GM23338 (cell line): ENCODE measurements at regions not wholly inside any gene's neighbourhood (a gene's known extent, or its start where the extent isn't known, plus 50 kb on each side); places are given as distances from the start of the nearest gene placed in this dataset.

Experiments used
- ATAC-seq: fragments of 200-7000 bp; cut with Tn5 transposase; 3 replicates; pipeline ENCODE4 v1.9.1; 2020
- DNase-seq: peaks from one replicate; pipeline ENCODE4 v3.0.0-alpha.2; 2015; ENCODE audit warnings: low spot score
- H2AFZ ChIP-seq: fragments of 200-600 bp; sonication (generic); 2 replicates; pipeline ENCODE4 v1.8.0; 2016; ENCODE audit warnings: antibody characterized with exemption, mild to moderate bottlenecking, moderate library complexity
- H3F3A ChIP-seq: fragments of 200-600 bp; sonication (generic); replicated peaks from 2 replicates; pipeline ENCODE4 v1.8.0; 2017; ENCODE audit warnings: antibody characterized with exemption, mixed run types, low read depth
- H3K27ac ChIP-seq: fragments of 200-600 bp; sonication (generic); 2 replicates; pipeline ENCODE4 v1.6.1; 2016; ENCODE audit warnings: low read depth
- H3K27me3 ChIP-seq: fragments of 200-600 bp; sonication (generic); 2 replicates; pipeline ENCODE4 v1.8.0; 2016; ENCODE audit warnings: mild to moderate bottlenecking, mixed run types, moderate library complexity; ENCODE audit not compliant: insufficient read depth
- H3K36me3 ChIP-seq: fragments of 200-600 bp; sonication (generic); 2 replicates; pipeline ENCODE4 v1.8.0; 2016; ENCODE audit warnings: mild to moderate bottlenecking; ENCODE audit not compliant: insufficient read depth
- H3K4me1 ChIP-seq: fragments of 200-600 bp; sonication (generic); 2 replicates; pipeline ENCODE4 v1.8.0; 2016; ENCODE audit warnings: mild to moderate bottlenecking, moderate library complexity; ENCODE audit not compliant: insufficient read depth
- H3K4me2 ChIP-seq: fragments of 200-600 bp; sonication (generic); 2 replicates; pipeline ENCODE4 v1.7.1; 2017; ENCODE audit warnings: mixed run types
- H3K4me3 ChIP-seq: fragments of 200-600 bp; sonication (generic); 2 replicates; pipeline ENCODE4 v1.6.1; 2016; ENCODE audit warnings: mixed run types
- H3K79me2 ChIP-seq: fragments of 200-600 bp; sonication (generic); replicated peaks from 2 replicates; pipeline ENCODE4 v1.8.0; 2017; ENCODE audit warnings: mild to moderate bottlenecking; ENCODE audit not compliant: insufficient read depth
- H3K9me2 ChIP-seq: fragments of 200-600 bp; sonication (generic); 2 replicates; pipeline ENCODE4 v1.8.0; 2017; ENCODE audit not compliant: insufficient read depth
- H4K20me1 ChIP-seq: fragments of 200-600 bp; sonication (generic); replicated peaks from 2 replicates; pipeline ENCODE4 v1.8.0; 2017; ENCODE audit warnings: mild to moderate bottlenecking; ENCODE audit not compliant: insufficient read depth
- H3K27ac Mint-ChIP-seq: 2 replicates; pipeline ENCODE4 v1.8.0; 2020; ENCODE audit warnings: inconsistent platforms, mild to moderate bottlenecking, moderate library complexity, mixed read lengths
- H3K27me3 Mint-ChIP-seq: 3 replicates; pipeline ENCODE4 v1.8.0; 2022; ENCODE audit warnings: low read depth, mild to moderate bottlenecking, moderate library complexity, mixed read lengths, inconsistent platforms; ENCODE audit not compliant: insufficient read depth, poor library complexity
- H3K36me3 Mint-ChIP-seq: 3 replicates; pipeline ENCODE4 v1.8.0; 2021; ENCODE audit warnings: low read depth, mild to moderate bottlenecking, inconsistent platforms, moderate library complexity, mixed read lengths
- H3K4me1 Mint-ChIP-seq: 3 replicates; pipeline ENCODE4 v1.8.0; 2020; ENCODE audit warnings: mild to moderate bottlenecking, inconsistent platforms, mixed read lengths
- H3K4me3 Mint-ChIP-seq: 3 replicates; pipeline ENCODE4 v1.8.0; 2021; ENCODE audit warnings: moderate library complexity, mild to moderate bottlenecking, inconsistent platforms, mixed read lengths
- H3K9me3 Mint-ChIP-seq: 3 replicates; pipeline ENCODE4 v1.8.0; 2020; ENCODE audit warnings: moderate library complexity, mild to moderate bottlenecking, inconsistent platforms, mixed read lengths
- CREB1 ChIP-seq: fragments of 250-450 bp; sonication (Bioruptor Pico); IDR thresholded peaks from 2 replicates; pipeline ENCODE4 v1.5.0; 2020; ENCODE audit warnings: low read depth, mild to moderate bottlenecking, moderate library complexity
- EZH2 ChIP-seq: fragments of 200-600 bp; sonication (generic); IDR thresholded peaks from one replicate; pipeline ENCODE4 v1.8.0; 2017; ENCODE audit warnings: antibody characterized with exemption, mild to moderate bottlenecking, low read depth; ENCODE audit not compliant: unreplicated experiment
- EZH2phosphoT487 ChIP-seq: fragments of 200-600 bp; sonication (generic); IDR thresholded peaks from one replicate; pipeline ENCODE4 v1.8.1; 2018; ENCODE audit warnings: antibody characterized with exemption; ENCODE audit not compliant: unreplicated experiment
- JUNB ChIP-seq: IDR thresholded peaks from one replicate; pipeline ENCODE4 v1.6.1; 2016; ENCODE audit warnings: antibody characterized with exemption; ENCODE audit not compliant: unreplicated experiment
- NANOG ChIP-seq: IDR thresholded peaks from 2 replicates; pipeline ENCODE4 v1.6.1; 2016; ENCODE audit warnings: antibody characterized with exemption, borderline replicate concordance
- STAT1 ChIP-seq: IDR thresholded peaks from one replicate; pipeline ENCODE4 v1.6.1; 2016; ENCODE audit warnings: antibody characterized with exemption; ENCODE audit not compliant: unreplicated experiment
- ZNF114 ChIP-seq: fragments of 250-450 bp; sonication (Bioruptor Pico); IDR thresholded peaks from 2 replicates; pipeline ENCODE4 v1.5.0; 2020; ENCODE audit warnings: mild to moderate bottlenecking, moderate library complexity
- ZNF331 ChIP-seq: fragments of 250-450 bp; sonication (Bioruptor Pico); IDR thresholded peaks from 2 replicates; pipeline ENCODE4 v1.5.0; 2020; ENCODE audit warnings: low read depth, mild to moderate bottlenecking, moderate library complexity
- TF ChIP-seq, protein P1 (sequence below): IDR thresholded peaks from 2 replicates; pipeline ENCODE4 v1.6.1; 2016; ENCODE audit warnings: antibody characterized with exemption
- TF ChIP-seq, protein P2 (sequence below): IDR thresholded peaks from one replicate; pipeline ENCODE4 v1.6.1; 2018; ENCODE audit warnings: antibody characterized with exemption; ENCODE audit not compliant: unreplicated experiment
- TF ChIP-seq, protein P3 (sequence below): fragments of 250-450 bp; sonication (Bioruptor Pico); IDR thresholded peaks from 2 replicates; pipeline ENCODE4 v1.5.0; 2020; ENCODE audit warnings: mild to moderate bottlenecking, moderate library complexity

GRCh38 chr6:71033171-71033570 lies 76.3 kb upstream of the B3GAT2 start (continued):
- TF ChIP-seq, protein P1, sequence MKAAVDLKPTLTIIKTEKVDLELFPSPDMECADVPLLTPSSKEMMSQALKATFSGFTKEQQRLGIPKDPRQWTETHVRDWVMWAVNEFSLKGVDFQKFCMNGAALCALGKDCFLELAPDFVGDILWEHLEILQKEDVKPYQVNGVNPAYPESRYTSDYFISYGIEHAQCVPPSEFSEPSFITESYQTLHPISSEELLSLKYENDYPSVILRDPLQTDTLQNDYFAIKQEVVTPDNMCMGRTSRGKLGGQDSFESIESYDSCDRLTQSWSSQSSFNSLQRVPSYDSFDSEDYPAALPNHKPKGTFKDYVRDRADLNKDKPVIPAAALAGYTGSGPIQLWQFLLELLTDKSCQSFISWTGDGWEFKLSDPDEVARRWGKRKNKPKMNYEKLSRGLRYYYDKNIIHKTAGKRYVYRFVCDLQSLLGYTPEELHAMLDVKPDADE, result no peak
- TF ChIP-seq EZH2phosphoT487 (no peak), JUNB (no peak)
- TF ChIP-seq, protein P2, sequence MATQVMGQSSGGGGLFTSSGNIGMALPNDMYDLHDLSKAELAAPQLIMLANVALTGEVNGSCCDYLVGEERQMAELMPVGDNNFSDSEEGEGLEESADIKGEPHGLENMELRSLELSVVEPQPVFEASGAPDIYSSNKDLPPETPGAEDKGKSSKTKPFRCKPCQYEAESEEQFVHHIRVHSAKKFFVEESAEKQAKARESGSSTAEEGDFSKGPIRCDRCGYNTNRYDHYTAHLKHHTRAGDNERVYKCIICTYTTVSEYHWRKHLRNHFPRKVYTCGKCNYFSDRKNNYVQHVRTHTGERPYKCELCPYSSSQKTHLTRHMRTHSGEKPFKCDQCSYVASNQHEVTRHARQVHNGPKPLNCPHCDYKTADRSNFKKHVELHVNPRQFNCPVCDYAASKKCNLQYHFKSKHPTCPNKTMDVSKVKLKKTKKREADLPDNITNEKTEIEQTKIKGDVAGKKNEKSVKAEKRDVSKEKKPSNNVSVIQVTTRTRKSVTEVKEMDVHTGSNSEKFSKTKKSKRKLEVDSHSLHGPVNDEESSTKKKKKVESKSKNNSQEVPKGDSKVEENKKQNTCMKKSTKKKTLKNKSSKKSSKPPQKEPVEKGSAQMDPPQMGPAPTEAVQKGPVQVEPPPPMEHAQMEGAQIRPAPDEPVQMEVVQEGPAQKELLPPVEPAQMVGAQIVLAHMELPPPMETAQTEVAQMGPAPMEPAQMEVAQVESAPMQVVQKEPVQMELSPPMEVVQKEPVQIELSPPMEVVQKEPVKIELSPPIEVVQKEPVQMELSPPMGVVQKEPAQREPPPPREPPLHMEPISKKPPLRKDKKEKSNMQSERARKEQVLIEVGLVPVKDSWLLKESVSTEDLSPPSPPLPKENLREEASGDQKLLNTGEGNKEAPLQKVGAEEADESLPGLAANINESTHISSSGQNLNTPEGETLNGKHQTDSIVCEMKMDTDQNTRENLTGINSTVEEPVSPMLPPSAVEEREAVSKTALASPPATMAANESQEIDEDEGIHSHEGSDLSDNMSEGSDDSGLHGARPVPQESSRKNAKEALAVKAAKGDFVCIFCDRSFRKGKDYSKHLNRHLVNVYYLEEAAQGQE, result no peak

- Histone ChIP-seq H3F3A (no peaks in the 10 kb centered on the region), H3K4me3 (no peak overlapping the region), H3K79me2 (no peaks in the 10 kb centered on the region), H2AFZ (no peak overlapping the region), H3K4me1 (no peaks in the 10 kb centered on the region), H3K9me2 (peaks cover 8% of the 10 kb centered on the region; the same call in 1 of the 2 replicates), H3K27ac (no peak overlapping the region), H3K4me2 (no peak overlapping the region), H3K27me3 (no peaks in the 10 kb centered on the region), H4K20me1 (no peaks in the 10 kb centered on the region), H3K36me3 (no peaks in the 10 kb centered on the region)
- H3K27ac Mint-ChIP-seq, result no peak overlapping the region
- peaks cover 4% of the 10 kb centered on the region; the same call in 1 of the 3 replicates for H3K9me3 Mint-ChIP-seq
- no peak overlapping the region for H3K4me3 Mint-ChIP-seq
- H3K4me1 Mint-ChIP-seq, result peaks cover 1% of the 10 kb centered on the region; the same call in 2 of the 3 replicates
- peaks cover 2% of the 10 kb centered on the region for H3K27me3 Mint-ChIP-seq
- ATAC-seq (no peak), DNase-seq (no peak)
- no peaks in the 10 kb centered on the region for H3K36me3 Mint-ChIP-seq
- TF ChIP-seq, protein P3, sequence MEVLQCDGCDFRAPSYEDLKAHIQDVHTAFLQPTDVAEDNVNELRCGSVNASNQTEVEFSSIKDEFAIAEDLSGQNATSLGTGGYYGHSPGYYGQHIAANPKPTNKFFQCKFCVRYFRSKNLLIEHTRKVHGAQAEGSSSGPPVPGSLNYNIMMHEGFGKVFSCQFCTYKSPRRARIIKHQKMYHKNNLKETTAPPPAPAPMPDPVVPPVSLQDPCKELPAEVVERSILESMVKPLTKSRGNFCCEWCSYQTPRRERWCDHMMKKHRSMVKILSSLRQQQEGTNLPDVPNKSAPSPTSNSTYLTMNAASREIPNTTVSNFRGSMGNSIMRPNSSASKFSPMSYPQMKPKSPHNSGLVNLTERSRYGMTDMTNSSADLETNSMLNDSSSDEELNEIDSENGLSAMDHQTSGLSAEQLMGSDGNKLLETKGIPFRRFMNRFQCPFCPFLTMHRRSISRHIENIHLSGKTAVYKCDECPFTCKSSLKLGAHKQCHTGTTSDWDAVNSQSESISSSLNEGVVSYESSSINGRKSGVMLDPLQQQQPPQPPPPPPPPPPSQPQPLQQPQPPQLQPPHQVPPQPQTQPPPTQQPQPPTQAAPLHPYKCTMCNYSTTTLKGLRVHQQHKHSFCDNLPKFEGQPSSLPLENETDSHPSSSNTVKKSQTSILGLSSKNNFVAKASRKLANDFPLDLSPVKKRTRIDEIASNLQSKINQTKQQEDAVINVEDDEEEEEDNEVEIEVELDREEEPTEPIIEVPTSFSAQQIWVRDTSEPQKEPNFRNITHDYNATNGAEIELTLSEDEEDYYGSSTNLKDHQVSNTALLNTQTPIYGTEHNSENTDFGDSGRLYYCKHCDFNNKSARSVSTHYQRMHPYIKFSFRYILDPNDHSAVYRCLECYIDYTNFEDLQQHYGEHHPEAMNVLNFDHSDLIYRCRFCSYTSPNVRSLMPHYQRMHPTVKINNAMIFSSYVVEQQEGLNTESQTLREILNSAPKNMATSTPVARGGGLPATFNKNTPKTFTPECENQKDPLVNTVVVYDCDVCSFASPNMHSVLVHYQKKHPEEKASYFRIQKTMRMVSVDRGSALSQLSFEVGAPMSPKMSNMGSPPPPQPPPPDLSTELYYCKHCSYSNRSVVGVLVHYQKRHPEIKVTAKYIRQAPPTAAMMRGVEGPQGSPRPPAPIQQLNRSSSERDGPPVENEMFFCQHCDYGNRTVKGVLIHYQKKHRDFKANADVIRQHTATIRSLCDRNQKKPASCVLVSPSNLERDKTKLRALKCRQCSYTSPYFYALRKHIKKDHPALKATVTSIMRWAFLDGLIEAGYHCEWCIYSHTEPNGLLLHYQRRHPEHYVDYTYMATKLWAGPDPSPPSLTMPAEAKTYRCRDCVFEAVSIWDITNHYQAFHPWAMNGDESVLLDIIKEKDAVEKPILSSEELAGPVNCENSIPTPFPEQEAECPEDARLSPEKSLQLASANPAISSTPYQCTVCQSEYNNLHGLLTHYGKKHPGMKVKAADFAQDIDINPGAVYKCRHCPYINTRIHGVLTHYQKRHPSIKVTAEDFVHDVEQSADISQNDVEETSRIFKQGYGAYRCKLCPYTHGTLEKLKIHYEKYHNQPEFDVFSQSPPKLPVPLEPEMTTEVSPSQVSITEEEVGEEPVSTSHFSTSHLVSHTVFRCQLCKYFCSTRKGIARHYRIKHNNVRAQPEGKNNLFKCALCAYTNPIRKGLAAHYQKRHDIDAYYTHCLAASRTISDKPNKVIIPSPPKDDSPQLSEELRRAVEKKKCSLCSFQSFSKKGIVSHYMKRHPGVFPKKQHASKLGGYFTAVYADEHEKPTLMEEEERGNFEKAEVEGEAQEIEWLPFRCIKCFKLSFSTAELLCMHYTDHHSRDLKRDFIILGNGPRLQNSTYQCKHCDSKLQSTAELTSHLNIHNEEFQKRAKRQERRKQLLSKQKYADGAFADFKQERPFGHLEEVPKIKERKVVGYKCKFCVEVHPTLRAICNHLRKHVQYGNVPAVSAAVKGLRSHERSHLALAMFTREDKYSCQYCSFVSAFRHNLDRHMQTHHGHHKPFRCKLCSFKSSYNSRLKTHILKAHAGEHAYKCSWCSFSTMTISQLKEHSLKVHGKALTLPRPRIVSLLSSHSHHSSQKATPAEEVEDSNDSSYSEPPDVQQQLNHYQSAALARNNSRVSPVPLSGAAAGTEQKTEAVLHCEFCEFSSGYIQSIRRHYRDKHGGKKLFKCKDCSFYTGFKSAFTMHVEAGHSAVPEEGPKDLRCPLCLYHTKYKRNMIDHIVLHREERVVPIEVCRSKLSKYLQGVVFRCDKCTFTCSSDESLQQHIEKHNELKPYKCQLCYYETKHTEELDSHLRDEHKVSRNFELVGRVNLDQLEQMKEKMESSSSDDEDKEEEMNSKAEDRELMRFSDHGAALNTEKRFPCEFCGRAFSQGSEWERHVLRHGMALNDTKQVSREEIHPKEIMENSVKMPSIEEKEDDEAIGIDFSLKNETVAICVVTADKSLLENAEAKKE (CRISPR knock-in tag), result no peak
- TF ChIP-seq STAT1, result no peak
- no peak for TF ChIP-seq EZH2
- no peak for TF ChIP-seq ZNF114 (CRISPR knock-in tag)
- TF ChIP-seq CREB1, result no peak
- no peak for TF ChIP-seq NANOG
- TF ChIP-seq ZNF331 (CRISPR knock-in tag), result no peak
- TF ChIP-seq, protein P1, result no peak
Observed at GRCh38 chr6:71033890-71034289, 77.0 kb upstream of the B3GAT2 start.
